Uterus (tissue), 3 donors: ENCODE measurements at regions not wholly inside any gene's neighbourhood (a gene's known extent, or its start where the extent isn't known, plus 50 kb on each side); places are given as distances from the start of the nearest gene placed in this dataset.

Experiments
- DNase-seq, 2 donors: peaks; one replicate each; pipeline ENCODE4 v3.0.0-alpha.2; 2019 to 2020
- H3K27ac ChIP-seq, 2 donors: fragments of 200-600 bp; sonication (generic); 1 replicate in 1 of 2; 2 replicates in 1 of 2; pipeline ENCODE4 v1.5.1; 2016 to 2018
- H3K27me3 ChIP-seq, 2 donors: fragments of 200-600 bp; sonication (generic); one replicate each; pipeline ENCODE4 v1.5.1; 2018 to 2019; ENCODE audit warnings: control low read depth in 1 of 2
- H3K36me3 ChIP-seq, 2 donors: fragments of 200-600 bp; sonication (generic); one replicate each; pipeline ENCODE4 v1.5.1; 2019; ENCODE audit warnings: control low read depth in 1 of 2
- H3K4me1 ChIP-seq, 2 donors: fragments of 200-600 bp; sonication (generic); one replicate each; pipeline ENCODE4 v1.5.1; 2018 to 2019; ENCODE audit warnings: control low read depth in 1 of 2
- H3K4me3 ChIP-seq, 2 donors: fragments of 200-600 bp; sonication (generic); 1 replicate in 1 of 2; 2 replicates in 1 of 2; pipeline ENCODE4 v1.5.1; 2018 to 2019; ENCODE audit warnings: mild to moderate bottlenecking in 1 of 2
- H3K9me3 ChIP-seq, 2 donors: fragments of 200-600 bp; sonication (generic); one replicate each; pipeline ENCODE4 v1.5.1; 2019; ENCODE audit warnings: control low read depth in 1 of 2
- CTCF ChIP-seq, 4 experiments: fragments of 200-600 bp in 2 of 4; fragments of 450-650 bp in 2 of 4; sonication (generic) in 2 of 4; IDR thresholded peaks; one replicate each; pipeline ENCODE4 v1.5.1; 2016 to 2019; ENCODE audit warnings: antibody characterized with exemption in 4 of 4, mild to moderate bottlenecking in 2 of 4, moderate library complexity in 1 of 4
- POLR2A ChIP-seq, 2 donors: fragments of 450-650 bp; IDR thresholded peaks; one replicate each; pipeline ENCODE4 v1.6.1; 2016; ENCODE audit warnings: antibody characterized with exemption in 2 of 2, mild to moderate bottlenecking in 1 of 2, moderate library complexity in 1 of 2
- intact Hi-C: fragments of 100-400 bp; cut with DNase I; formaldehyde crosslinking; loops from one replicate; pipeline ENCODE4 v1.15.1; 2023; ENCODE audit warnings: low total_unique reads
- donor health status: DM: yes; HTN: yes; CAD: no.

GRCh38 chrX:7545564-7545963 is 297.4 kb upstream of the VCX start:
- no peak overlapping the region for H3K27ac ChIP-seq
- H3K9me3 ChIP-seq, result no peaks in the 10 kb centered on the region
- DNase-seq, result no peak
- no peak overlapping the region for H3K4me3 ChIP-seq
- no peaks in the 10 kb centered on the region for H3K4me1 ChIP-seq
- intact Hi-C loops, result no loop called here
- H3K27me3 ChIP-seq, result no peaks in the 10 kb centered on the region
- TF ChIP-seq CTCF (IDR thresholded peaks at IDR 0.05) (no peak), POLR2A (IDR thresholded peaks at IDR 0.05) (no peak)
- H3K36me3 ChIP-seq, result no peaks in the 10 kb centered on the region

DNA sequence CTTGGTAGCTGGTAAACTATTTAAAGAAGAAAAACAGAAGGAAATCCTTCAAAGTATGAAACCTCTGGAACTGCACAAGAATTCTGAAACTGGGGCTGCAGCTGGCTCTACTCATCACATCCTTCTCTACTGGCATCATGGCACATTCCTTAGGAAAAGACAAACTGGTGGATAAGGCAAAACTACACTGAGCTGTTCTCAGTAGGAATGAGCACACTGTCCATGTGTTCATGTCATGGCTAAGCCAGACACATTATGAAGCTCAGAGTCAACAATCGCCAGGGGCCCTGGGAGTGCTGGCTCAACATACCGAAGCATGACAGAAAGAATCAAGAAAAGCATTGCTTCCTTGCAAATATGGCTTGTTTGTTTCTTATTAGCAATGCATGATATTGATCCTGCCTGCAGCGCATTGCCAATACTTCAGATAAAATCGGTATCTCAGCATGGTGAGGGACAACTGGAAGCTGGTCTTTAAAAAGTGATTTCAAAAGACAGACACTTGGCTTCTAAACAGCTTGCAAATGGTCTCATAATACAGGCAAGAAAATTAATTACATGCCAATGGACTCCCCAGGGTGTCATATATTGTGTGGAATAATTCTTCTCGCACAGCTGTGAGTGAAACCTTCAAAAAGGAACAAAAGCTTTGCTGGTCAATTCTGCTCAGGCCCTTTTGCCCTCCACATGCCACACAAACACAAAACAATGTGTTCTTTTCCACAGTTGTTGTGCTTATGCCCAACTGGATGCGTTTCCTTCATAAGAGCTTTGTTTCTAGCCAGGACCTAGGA is 300.2 kb upstream of the VCX start:
- intact Hi-C loops, result no loop called here
- Histone ChIP-seq H3K27me3 (no peaks in the 10 kb centered on the region), H3K27ac (no peak overlapping the region), H3K9me3 (no peaks in the 10 kb centered on the region), H3K4me3 (no peak overlapping the region), H3K4me1 (no peaks in the 10 kb centered on the region), H3K36me3 (no peaks in the 10 kb centered on the region)
- TF ChIP-seq CTCF (IDR thresholded peaks at IDR 0.05) (no peak), POLR2A (IDR thresholded peaks at IDR 0.05) (no peak)
- no peak for DNase-seq

DNA sequence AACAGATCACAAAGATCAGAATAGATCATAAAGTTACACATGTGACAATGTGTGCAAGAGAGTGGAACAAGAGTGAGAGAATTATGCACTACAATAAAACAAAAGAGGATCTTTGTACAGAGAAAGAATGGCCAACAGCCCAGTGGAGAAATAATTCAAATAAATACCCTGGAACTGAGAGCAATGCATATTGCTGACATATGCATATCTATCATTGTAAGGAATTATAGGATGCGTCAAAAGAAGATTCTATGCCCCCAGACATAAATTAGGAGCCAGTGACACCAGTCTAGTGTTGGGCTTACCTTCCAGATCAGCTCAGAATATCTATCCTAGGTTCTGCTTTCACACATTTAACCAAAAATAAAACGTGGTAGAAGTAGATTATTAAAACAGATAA is 320.1 kb upstream of the VCX start:
- no peak for DNase-seq
- no peaks in the 10 kb centered on the region for H3K9me3 ChIP-seq
- TF ChIP-seq CTCF (IDR thresholded peaks at IDR 0.05) (no peak), POLR2A (IDR thresholded peaks at IDR 0.05) (no peak)
- H3K36me3 ChIP-seq, result no peaks in the 10 kb centered on the region
- no peaks in the 10 kb centered on the region for H3K4me1 ChIP-seq
- intact Hi-C loops, result no loop called here
- H3K4me3 ChIP-seq, result no peak overlapping the region
- no peak overlapping the region for H3K27ac ChIP-seq
- no peaks in the 10 kb centered on the region for H3K27me3 ChIP-seq

GRCh38 chrX:7515681-7516413 is 327.1 kb upstream of the VCX start:
- Histone ChIP-seq H3K27me3 (no peaks in the 10 kb centered on the region), H3K9me3 (no peaks in the 10 kb centered on the region), H3K36me3 (no peaks in the 10 kb centered on the region), H3K27ac (no peak overlapping the region), H3K4me1 (no peaks in the 10 kb centered on the region), H3K4me3 (no peak overlapping the region)
- DNase-seq, result no peak
- TF ChIP-seq POLR2A (IDR thresholded peaks at IDR 0.05), result no peak
- TF ChIP-seq CTCF (IDR thresholded peaks at IDR 0.05), result no peak
- intact Hi-C loops, result no loop called here

- H3K9me3 ChIP-seq, result no peaks in the 10 kb centered on the region
- DNase-seq, result no peak
- no peaks in the 10 kb centered on the region for H3K27me3 ChIP-seq
- no peaks in the 10 kb centered on the region for H3K4me1 ChIP-seq
- intact Hi-C loops, result no loop called here
- no peak overlapping the region for H3K4me3 ChIP-seq
- H3K27ac ChIP-seq, result no peak overlapping the region
- TF ChIP-seq CTCF (IDR thresholded peaks at IDR 0.05) (no peak), POLR2A (IDR thresholded peaks at IDR 0.05) (no peak)
- no peaks in the 10 kb centered on the region for H3K36me3 ChIP-seq
These were observed 327.9 kb upstream of the VCX start for GRCh38 chrX:7514871-7515599.
